H1 (cell line): ENCODE measurements at regions not wholly inside any gene's neighbourhood (a gene's known extent, or its start where the extent isn't known, plus 50 kb on each side); places are given as distances from the start of the nearest gene placed in this dataset.

Experiments used
- CTCF ChIA-PET: fragments of 300-600 bp; sonication (Branson Sonifier 250); formaldehyde crosslinking; loops from one replicate; lab custom pipeline; 2021; ENCODE audit not compliant: partially characterized antibody; lab: Charles Lee
- POLR2A ChIA-PET: fragments of 300-600 bp; sonication (Branson Sonifier 250); formaldehyde crosslinking; loops from one replicate; lab custom pipeline; 2021; ENCODE audit warnings: inconsistent platforms; ENCODE audit not compliant: partially characterized antibody; lab: Charles Lee
- DNase-seq, 2 experiments: peaks; one replicate each; pipeline versions ENCODE4 v3.0.0 to v3.0.0-alpha.2; 2010 to 2022; ENCODE audit warnings: low spot score in 2 of 2, low read depth in 1 of 2, mixed read lengths in 1 of 2
- FAIRE-seq: peaks from 2 replicates; lab custom pipeline; 2011; peaks lifted over from hg19 to GRCh38; lab: Jason Lieb, UNC
- H2AFZ ChIP-seq: 2 replicates; pipeline ENCODE4 v1.8.1; 2012; ENCODE audit warnings: low read length, inconsistent platforms
- H2AK5ac ChIP-seq: 2 replicates; pipeline ENCODE4 v1.6.1; 2013; ENCODE audit warnings: low read depth, low read length
- H2BK120ac ChIP-seq: replicated peaks from 2 replicates; pipeline ENCODE3; 2013; ENCODE audit warnings: low read depth, low read length, inconsistent platforms
- H2BK12ac ChIP-seq: 2 replicates; pipeline ENCODE4 v1.6.1; 2013; ENCODE audit warnings: low read depth, low read length
- H2BK15ac ChIP-seq: 2 replicates; pipeline ENCODE4 v1.6.1; 2013; ENCODE audit warnings: low read length
- H2BK20ac ChIP-seq: 2 replicates; pipeline ENCODE4 v1.6.1; 2013; ENCODE audit warnings: low read length
- H2BK5ac ChIP-seq: 2 replicates; pipeline ENCODE4 v1.6.1; 2013; ENCODE audit warnings: low read depth, low read length
- H3K14ac ChIP-seq: 2 replicates; pipeline ENCODE4 v1.6.1; 2013; ENCODE audit warnings: inconsistent platforms; ENCODE audit not compliant: insufficient read length
- H3K18ac ChIP-seq: 2 replicates; pipeline ENCODE4 v1.6.1; 2013; ENCODE audit warnings: low read length; ENCODE audit errors: extremely low read depth
- H3K23ac ChIP-seq: 2 replicates; pipeline ENCODE4 v1.6.1; 2013; ENCODE audit warnings: inconsistent platforms; ENCODE audit not compliant: insufficient read length
- H3K23me2 ChIP-seq: 2 replicates; pipeline ENCODE4 v1.6.1; 2013; ENCODE audit warnings: low read depth, low read length
- H3K27ac ChIP-seq: 2 replicates; pipeline ENCODE4 v1.6.1; 2011; ENCODE audit warnings: low read depth, low read length, inconsistent platforms
- H3K27me3 ChIP-seq, 4 experiments: replicated peaks in 1 of 4; 1 replicate in 1 of 4; 2 replicates in 3 of 4; pipeline versions ENCODE4 v1.6.1 to v1.8.1; 2011 to 2013; ENCODE audit warnings: low read length in 3 of 4, mild to moderate bottlenecking in 3 of 4, inconsistent platforms in 2 of 4, mixed read lengths in 2 of 4, moderate library complexity in 1 of 4; ENCODE audit not compliant: control insufficient read depth in 3 of 4, insufficient read depth in 3 of 4; ENCODE audit errors: extremely low read depth in 1 of 4
- H3K36me3 ChIP-seq, 4 experiments: 2 replicates each; pipeline versions ENCODE4 v1.6.1 to v1.8.1; 2011 to 2013; ENCODE audit warnings: mild to moderate bottlenecking in 4 of 4, low read length in 3 of 4, moderate library complexity in 2 of 4, control low read depth in 1 of 4, inconsistent platforms in 1 of 4; ENCODE audit not compliant: insufficient read depth in 4 of 4, control insufficient read depth in 2 of 4
- H3K4ac ChIP-seq: replicated peaks from 2 replicates; pipeline ENCODE3; 2013; ENCODE audit warnings: low read length, low read depth, mixed read lengths, inconsistent platforms; ENCODE audit not compliant: insufficient read length
- H3K4me1 ChIP-seq, 4 experiments: replicated peaks in 1 of 4; 1 replicate in 1 of 4; 2 replicates in 3 of 4; pipeline versions ENCODE4 v1.6.1 to v1.8.1; 2011 to 2013; ENCODE audit warnings: low read length in 3 of 4, inconsistent platforms in 2 of 4, mixed read lengths in 1 of 4; ENCODE audit not compliant: insufficient read depth in 4 of 4, control insufficient read depth in 3 of 4
- H3K4me2 ChIP-seq, 2 experiments: 2 replicates each; pipeline versions ENCODE4 v1.6.1 to v1.8.1; 2011 to 2013; ENCODE audit warnings: low read depth in 2 of 2, low read length in 2 of 2, control low read depth in 1 of 2, inconsistent platforms in 1 of 2, mild to moderate bottlenecking in 1 of 2; ENCODE audit not compliant: insufficient read depth in 1 of 2
- H3K4me3 ChIP-seq, 4 experiments: fragments of 200-600, 300-600 bp in 1 of 4; sonication (generic), shearing (Covaris generic), sonication (Bioruptor Twin) in 1 of 4; 2 replicates each; pipeline versions ENCODE4 v1.5.1 to v1.8.1; 2011 to 2016; ENCODE audit warnings: low read length in 4 of 4, low read depth in 3 of 4, control low read depth in 2 of 4, inconsistent platforms in 2 of 4, mild to moderate bottlenecking in 2 of 4, mixed read lengths in 1 of 4, moderate library complexity in 1 of 4; ENCODE audit not compliant: insufficient read depth in 2 of 4; ENCODE audit errors: extremely low read depth in 1 of 4
- H3K56ac ChIP-seq: replicated peaks from 2 replicates; pipeline ENCODE3; 2013; ENCODE audit warnings: low read depth, mild to moderate bottlenecking, mixed read lengths, low read length, inconsistent platforms; ENCODE audit not compliant: insufficient read length
- H3K79me1 ChIP-seq: 2 replicates; pipeline ENCODE4 v1.6.1; 2013; ENCODE audit warnings: low read depth, low read length, control low read depth
- H3K79me2 ChIP-seq, 2 experiments: 2 replicates each; pipeline versions ENCODE4 v1.6.1 to v1.8.1; 2012 to 2013; ENCODE audit warnings: low read length in 2 of 2, mild to moderate bottlenecking in 2 of 2, inconsistent platforms in 1 of 2; ENCODE audit not compliant: insufficient read depth in 2 of 2, control insufficient read depth in 1 of 2
- H3K9ac ChIP-seq, 4 experiments: replicated peaks in 1 of 4; 1 replicate in 1 of 4; 2 replicates in 3 of 4; pipeline versions ENCODE4 v1.6.1 to v1.8.1; 2011 to 2013; ENCODE audit warnings: low read depth in 3 of 4, low read length in 3 of 4, control low read depth in 2 of 4, mild to moderate bottlenecking in 2 of 4, moderate library complexity in 2 of 4, inconsistent platforms in 1 of 4; ENCODE audit errors: extremely low read depth in 1 of 4
- H3K9me3 ChIP-seq, 2 experiments: 2 replicates each; pipeline versions ENCODE4 v1.6.1 to v1.8.1; 2012 to 2013; ENCODE audit warnings: mild to moderate bottlenecking in 2 of 2, moderate library complexity in 2 of 2, control low read depth in 1 of 2, inconsistent platforms in 1 of 2, low read depth in 1 of 2, low read length in 1 of 2, mixed read lengths in 1 of 2; ENCODE audit not compliant: insufficient read depth in 2 of 2
- H4K20me1 ChIP-seq, 2 experiments: replicated peaks in 1 of 2; 2 replicates each; pipeline versions ENCODE3 to v1.8.1; 2011 to 2013; ENCODE audit warnings: inconsistent platforms in 2 of 2, low read length in 2 of 2, mild to moderate bottlenecking in 1 of 2; ENCODE audit not compliant: insufficient read depth in 2 of 2, control insufficient read depth in 1 of 2
- H4K5ac ChIP-seq: 2 replicates; pipeline ENCODE4 v1.6.1; 2013; ENCODE audit warnings: low read length, low read depth, mixed read lengths, inconsistent platforms; ENCODE audit not compliant: insufficient read length
- H4K8ac ChIP-seq: 2 replicates; pipeline ENCODE4 v1.8.0; 2013; ENCODE audit warnings: mild to moderate bottlenecking, moderate library complexity, low read length, inconsistent platforms; ENCODE audit not compliant: insufficient read depth; ENCODE audit errors: extremely low read depth
- H4K91ac ChIP-seq: replicated peaks from 2 replicates; pipeline ENCODE3; 2013; ENCODE audit warnings: low read length, mixed read lengths, inconsistent platforms; ENCODE audit not compliant: insufficient read length
- CTCF ChIP-seq, 3 experiments: IDR thresholded peaks; 1 replicate in 2 of 3; 2 replicates in 1 of 3; pipeline versions ENCODE4 v1.5.1 to v1.6.1; 2011; ENCODE audit warnings: low read length in 3 of 3, mild to moderate bottlenecking in 3 of 3, inconsistent platforms in 2 of 3, low read depth in 1 of 3, moderate library complexity in 1 of 3; ENCODE audit not compliant: insufficient read depth in 1 of 3; ENCODE audit errors: control extremely low read depth in 1 of 3
- WGBS, 2 experiments: shearing (Covaris generic) in 1 of 2; methylation state at CpG; one replicate each; pipeline versions ENCODE4 v1.1.6 to v1.1.7; 2013 to 2015; ENCODE audit warnings: low lambda C conversion rate in 2 of 2, mixed read lengths in 2 of 2, inconsistent platforms in 1 of 2, low coverage in 1 of 2, missing lambda C conversion rate in 1 of 2; ENCODE audit not compliant: insufficient replicate concordance in 2 of 2, insufficient coverage in 1 of 2, insufficient read length in 1 of 2; ENCODE audit errors: extremely low coverage in 1 of 2, missing lambda C conversion rate in 1 of 2; 5-methylcytosine and 5-hydroxymethylcytosine counted together

- no peak overlapping the region for H2BK5ac ChIP-seq
- POLR2A ChIA-PET = no interaction called here
- H4K5ac ChIP-seq = no peak overlapping the region
- no peaks in the 10 kb centered on the region; a peak in 1 of 4 replicates for H3K79me2 ChIP-seq
- no peak overlapping the region for H3K27ac ChIP-seq
- no peak overlapping the region for H2BK20ac ChIP-seq
- peak overlapping the region; percentile 49 for H3K56ac ChIP-seq
- no peak overlapping the region for H3K23ac ChIP-seq
- H3K9me3 ChIP-seq = peaks cover 3 to 10% of the 10 kb centered on the region in 2 experiments
- no peak overlapping the region for H2BK15ac ChIP-seq
- WGBS, 2 experiments = 93 to 96% methylated on average over 2 to 3 of the region's 3 CpGs
- peaks cover 0 to 19% of the 10 kb centered on the region in 2 experiments for H4K20me1 ChIP-seq
- no peak overlapping the region for H3K9ac ChIP-seq
- no peaks in the 10 kb centered on the region; a peak in 1 of 8 replicates for H3K36me3 ChIP-seq
- no peak overlapping the region for H2BK12ac ChIP-seq
- H3K4ac ChIP-seq = no peak overlapping the region
- no peaks in the 10 kb centered on the region for H3K4me1 ChIP-seq
- no peak overlapping the region for H3K4me3 ChIP-seq
- H3K4me2 ChIP-seq = no peak overlapping the region
- H3K18ac ChIP-seq = no peak overlapping the region
- no peak for TF ChIP-seq CTCF (IDR thresholded peaks at IDR 0.05; ENCODE audit: control extremely low read depth in 1 of 3, insufficient read depth in 1 of 3, low read depth in 1 of 3, low read length in 3 of 3)
- no peak for DNase-seq
- H2BK120ac ChIP-seq = no peak overlapping the region
- no peak overlapping the region for H4K91ac ChIP-seq
- no peaks in the 10 kb centered on the region for H3K27me3 ChIP-seq
- no peak overlapping the region for H2AK5ac ChIP-seq
- FAIRE-seq = no peak
- no peak overlapping the region for H3K14ac ChIP-seq
- H3K23me2 ChIP-seq = peaks cover 7% of the 10 kb centered on the region; the same call in 1 of the 2 replicates
- no peak overlapping the region for H2AFZ ChIP-seq
- CTCF ChIA-PET = interaction anchor here (3.9 kb wide), 1 partner anchor 10 kb away, joined by 17 read pairs; no protein-coding TSS in a partner anchor
- no peak overlapping the region for H4K8ac ChIP-seq
- H3K79me1 ChIP-seq = no peaks in the 10 kb centered on the region; the same call in 1 of the 2 replicates
These were observed 1261.7 kb downstream of the BRD1 start for GRCh38 chr22:48565901-48566501.
